ENCODE measurements at regions not wholly inside any gene's neighbourhood (a gene's known extent, or its start where the extent isn't known, plus 50 kb on each side); places are given as distances from the start of the nearest gene placed in this dataset.

GRCh38 chr3:134427400-134428111 lies 53.3 kb upstream of the AMOTL2 start:
- DNase-seq (ENCODE audit: extremely low read depth, low read depth, low spot score), result peak; percentile 73

- DNase-seq (ENCODE audit: extremely low read depth, low read depth, low spot score), result no peak
Observed at GRCh38 chr3:134426660-134427181, 52.5 kb upstream of the AMOTL2 start.

- DNase-seq (ENCODE audit: extremely low read depth, low read depth, low spot score), result no peak
Observed at GRCh38 chr3:134425943-134426342, 51.7 kb upstream of the AMOTL2 start.
